ENCODE measurements at regions not wholly inside any gene's neighbourhood (a gene's known extent, or its start where the extent isn't known, plus 50 kb on each side); places are given as distances from the start of the nearest gene placed in this dataset.
"Not testable (repeated sequence)": the region's sequence is repeated elsewhere in the genome, so short reads cannot be mapped to it uniquely, and the experiment has no call there.

- Histone ChIP-seq H3K27me3 (ENCODE audit: control insufficient read depth, insufficient read depth, low read length) (no peaks in the 10 kb centered on the region), H3K27ac (ENCODE audit: low read depth, low read length) (no peak overlapping the region), H3K9ac (ENCODE audit: low read length) (no peak overlapping the region), H3K4me1 (ENCODE audit: control insufficient read depth, insufficient read depth, low read length) (no peaks in the 10 kb centered on the region), H3K36me3 (ENCODE audit: control insufficient read depth, insufficient read depth, low read length) (peaks cover 3% of the 10 kb centered on the region; the same call in 1 of the 2 replicates), H3K4me3 (ENCODE audit: low read depth, low read length) (no peak overlapping the region), H3K9me3 (ENCODE audit: control insufficient read depth, insufficient read depth, low read depth, low read length) (peaks cover 24% of the 10 kb centered on the region)
Observed at GRCh38 chr18:35871337-35871736, 101.1 kb upstream of the RMP24 start.

GRCh38 chr18:35875566-35875965, 96.9 kb upstream of the RMP24 start:
- no peak overlapping the region for H3K27ac ChIP-seq (ENCODE audit: low read depth, low read length)
- H3K9ac ChIP-seq (ENCODE audit: low read length), result no peak overlapping the region
- H3K4me3 ChIP-seq (ENCODE audit: low read depth, low read length), result no peak overlapping the region
- H3K9me3 ChIP-seq (ENCODE audit: control insufficient read depth, insufficient read depth, low read depth, low read length), result peaks cover 26% of the 10 kb centered on the region
- H3K27me3 ChIP-seq (ENCODE audit: control insufficient read depth, insufficient read depth, low read length), result no peaks in the 10 kb centered on the region
- H3K4me1 ChIP-seq (ENCODE audit: control insufficient read depth, insufficient read depth, low read length), result 0 out of 2 replicates have a peak, but pooled peaks cover 2% of the 10 kb centered on the region
- peaks cover 3% of the 10 kb centered on the region; the same call in 1 of the 2 replicates for H3K36me3 ChIP-seq (ENCODE audit: control insufficient read depth, insufficient read depth, low read length)

GRCh38 chr18:35876243-35876642, 96.2 kb upstream of the RMP24 start:
- Histone ChIP-seq H3K4me3 (ENCODE audit: low read depth, low read length) (no peak overlapping the region), H3K27me3 (ENCODE audit: control insufficient read depth, insufficient read depth, low read length) (no peaks in the 10 kb centered on the region), H3K9ac (ENCODE audit: low read length) (no peak overlapping the region), H3K27ac (ENCODE audit: low read depth, low read length) (no peak overlapping the region), H3K36me3 (ENCODE audit: control insufficient read depth, insufficient read depth, low read length) (peaks cover 3% of the 10 kb centered on the region; the same call in 1 of the 2 replicates), H3K9me3 (ENCODE audit: control insufficient read depth, insufficient read depth, low read depth, low read length) (peaks cover 26% of the 10 kb centered on the region), H3K4me1 (ENCODE audit: control insufficient read depth, insufficient read depth, low read length) (peaks cover 8% of the 10 kb centered on the region)

GRCh38 chr18:35880788-35881455, 91.6 kb upstream of the RMP24 start:
- 0 out of 2 replicates have a peak, but pooled peaks cover 2% of the 10 kb centered on the region for H3K9me3 ChIP-seq (ENCODE audit: control insufficient read depth, insufficient read depth, low read depth, low read length)
- no peak overlapping the region for H3K4me3 ChIP-seq (ENCODE audit: low read depth, low read length)
- no peaks in the 10 kb centered on the region for H3K36me3 ChIP-seq (ENCODE audit: control insufficient read depth, insufficient read depth, low read length)
- no peak overlapping the region for H3K27ac ChIP-seq (ENCODE audit: low read depth, low read length)
- no peaks in the 10 kb centered on the region for H3K27me3 ChIP-seq (ENCODE audit: control insufficient read depth, insufficient read depth, low read length)
- peaks cover 24% of the 10 kb centered on the region for H3K4me1 ChIP-seq (ENCODE audit: control insufficient read depth, insufficient read depth, low read length)
- H3K9ac ChIP-seq (ENCODE audit: low read length), result no peak overlapping the region

GRCh38 chr18:35888329-35888728, 84.2 kb upstream of the RMP24 start:
- H3K9ac ChIP-seq (ENCODE audit: low read length), result no peak overlapping the region
- H3K4me1 ChIP-seq (ENCODE audit: control insufficient read depth, insufficient read depth, low read length), result peaks cover 13% of the 10 kb centered on the region
- no peak overlapping the region for H3K4me3 ChIP-seq (ENCODE audit: low read depth, low read length)
- H3K9me3 ChIP-seq (ENCODE audit: control insufficient read depth, insufficient read depth, low read depth, low read length), result peaks cover 8% of the 10 kb centered on the region; the same call in 1 of the 2 replicates
- peaks cover 5% of the 10 kb centered on the region; the same call in 1 of the 2 replicates for H3K36me3 ChIP-seq (ENCODE audit: control insufficient read depth, insufficient read depth, low read length)
- H3K27ac ChIP-seq (ENCODE audit: low read depth, low read length), result no peak overlapping the region
- no peaks in the 10 kb centered on the region for H3K27me3 ChIP-seq (ENCODE audit: control insufficient read depth, insufficient read depth, low read length)

- H3K4me3 ChIP-seq (ENCODE audit: low read depth, low read length), result no peak overlapping the region
- no peak overlapping the region for H3K27ac ChIP-seq (ENCODE audit: low read depth, low read length)
- peaks cover 12% of the 10 kb centered on the region for H3K36me3 ChIP-seq (ENCODE audit: control insufficient read depth, insufficient read depth, low read length)
- H3K9ac ChIP-seq (ENCODE audit: low read length), result no peak overlapping the region
- peaks cover 8% of the 10 kb centered on the region; the same call in 1 of the 2 replicates for H3K9me3 ChIP-seq (ENCODE audit: control insufficient read depth, insufficient read depth, low read depth, low read length)
- H3K27me3 ChIP-seq (ENCODE audit: control insufficient read depth, insufficient read depth, low read length), result no peaks in the 10 kb centered on the region
- H3K4me1 ChIP-seq (ENCODE audit: control insufficient read depth, insufficient read depth, low read length), result no peaks in the 10 kb centered on the region; the same call in 1 of the 2 replicates
Observed at GRCh38 chr18:35889677-35890076, 82.8 kb upstream of the RMP24 start.

- Histone ChIP-seq H3K27ac (ENCODE audit: low read depth, low read length) (no peak overlapping the region), H3K4me3 (ENCODE audit: low read depth, low read length) (no peak overlapping the region), H3K9ac (ENCODE audit: low read length) (no peak overlapping the region), H3K36me3 (ENCODE audit: control insufficient read depth, insufficient read depth, low read length) (peaks cover 18% of the 10 kb centered on the region), H3K9me3 (ENCODE audit: control insufficient read depth, insufficient read depth, low read depth, low read length) (peaks cover 12% of the 10 kb centered on the region; the same call in 1 of the 2 replicates), H3K4me1 (ENCODE audit: control insufficient read depth, insufficient read depth, low read length) (no peaks in the 10 kb centered on the region), H3K27me3 (ENCODE audit: control insufficient read depth, insufficient read depth, low read length) (no peaks in the 10 kb centered on the region)
Observed at GRCh38 chr18:35890323-35890722, 82.2 kb upstream of the RMP24 start.

GRCh38 chr18:35892118-35892517, 80.4 kb upstream of the RMP24 start:
- Histone ChIP-seq H3K36me3 (ENCODE audit: control insufficient read depth, insufficient read depth, low read length) (peaks cover 35% of the 10 kb centered on the region), H3K27me3 (ENCODE audit: control insufficient read depth, insufficient read depth, low read length) (no peaks in the 10 kb centered on the region), H3K9me3 (ENCODE audit: control insufficient read depth, insufficient read depth, low read depth, low read length) (peaks cover 21% of the 10 kb centered on the region), H3K9ac (ENCODE audit: low read length) (no peak overlapping the region), H3K4me3 (ENCODE audit: low read depth, low read length) (no peak overlapping the region), H3K27ac (ENCODE audit: low read depth, low read length) (no peak overlapping the region), H3K4me1 (ENCODE audit: control insufficient read depth, insufficient read depth, low read length) (no peaks in the 10 kb centered on the region)

- H3K4me3 ChIP-seq (ENCODE audit: low read depth, low read length); H3K4me1 ChIP-seq (ENCODE audit: control insufficient read depth, insufficient read depth, low read length); H3K27me3 ChIP-seq (ENCODE audit: control insufficient read depth, insufficient read depth, low read length); H3K9ac ChIP-seq (ENCODE audit: low read length); H3K27ac ChIP-seq (ENCODE audit: low read depth, low read length): not testable (repeated sequence)
- peaks cover 30% of the 10 kb centered on the region for H3K9me3 ChIP-seq (ENCODE audit: control insufficient read depth, insufficient read depth, low read depth, low read length)
- H3K36me3 ChIP-seq (ENCODE audit: control insufficient read depth, insufficient read depth, low read length), result peaks cover 43% of the 10 kb centered on the region
Observed at GRCh38 chr18:35897481-35897880, 75.0 kb upstream of the RMP24 start.

GRCh38 chr18:35904389-35905037, 68.0 kb upstream of the RMP24 start:
- Histone ChIP-seq H3K27ac (ENCODE audit: low read depth, low read length) (no peak overlapping the region), H3K9ac (ENCODE audit: low read length) (no peak overlapping the region), H3K4me1 (ENCODE audit: control insufficient read depth, insufficient read depth, low read length) (no peaks in the 10 kb centered on the region), H3K27me3 (ENCODE audit: control insufficient read depth, insufficient read depth, low read length) (no peaks in the 10 kb centered on the region), H3K36me3 (ENCODE audit: control insufficient read depth, insufficient read depth, low read length) (peaks cover 29% of the 10 kb centered on the region), H3K9me3 (ENCODE audit: control insufficient read depth, insufficient read depth, low read depth, low read length) (no peaks in the 10 kb centered on the region), H3K4me3 (ENCODE audit: low read depth, low read length) (no peak overlapping the region)

GRCh38 chr18:35905436-35905835, 67.0 kb upstream of the RMP24 start:
- Histone ChIP-seq H3K4me1 (ENCODE audit: control insufficient read depth, insufficient read depth, low read length) (no peaks in the 10 kb centered on the region), H3K27ac (ENCODE audit: low read depth, low read length) (no peak overlapping the region)

More at GRCh38 chr18:35905436-35905835, 67.0 kb upstream of the RMP24 start:
- no peaks in the 10 kb centered on the region for H3K27me3 ChIP-seq (ENCODE audit: control insufficient read depth, insufficient read depth, low read length)
- H3K9ac ChIP-seq (ENCODE audit: low read length), result no peak overlapping the region
- H3K36me3 ChIP-seq (ENCODE audit: control insufficient read depth, insufficient read depth, low read length), result peaks cover 31% of the 10 kb centered on the region
- H3K9me3 ChIP-seq (ENCODE audit: control insufficient read depth, insufficient read depth, low read depth, low read length), result no peaks in the 10 kb centered on the region
- H3K4me3 ChIP-seq (ENCODE audit: low read depth, low read length), result no peak overlapping the region
